ENCODE measurements at regions not wholly inside any gene's neighbourhood (a gene's known extent, or its start where the extent isn't known, plus 50 kb on each side); places are given as distances from the start of the nearest gene placed in this dataset.

GRCh38 chr1:87249803-87250202 is 78.9 kb upstream of the LMO4 start:
- TF ChIP-seq, protein P1, sequence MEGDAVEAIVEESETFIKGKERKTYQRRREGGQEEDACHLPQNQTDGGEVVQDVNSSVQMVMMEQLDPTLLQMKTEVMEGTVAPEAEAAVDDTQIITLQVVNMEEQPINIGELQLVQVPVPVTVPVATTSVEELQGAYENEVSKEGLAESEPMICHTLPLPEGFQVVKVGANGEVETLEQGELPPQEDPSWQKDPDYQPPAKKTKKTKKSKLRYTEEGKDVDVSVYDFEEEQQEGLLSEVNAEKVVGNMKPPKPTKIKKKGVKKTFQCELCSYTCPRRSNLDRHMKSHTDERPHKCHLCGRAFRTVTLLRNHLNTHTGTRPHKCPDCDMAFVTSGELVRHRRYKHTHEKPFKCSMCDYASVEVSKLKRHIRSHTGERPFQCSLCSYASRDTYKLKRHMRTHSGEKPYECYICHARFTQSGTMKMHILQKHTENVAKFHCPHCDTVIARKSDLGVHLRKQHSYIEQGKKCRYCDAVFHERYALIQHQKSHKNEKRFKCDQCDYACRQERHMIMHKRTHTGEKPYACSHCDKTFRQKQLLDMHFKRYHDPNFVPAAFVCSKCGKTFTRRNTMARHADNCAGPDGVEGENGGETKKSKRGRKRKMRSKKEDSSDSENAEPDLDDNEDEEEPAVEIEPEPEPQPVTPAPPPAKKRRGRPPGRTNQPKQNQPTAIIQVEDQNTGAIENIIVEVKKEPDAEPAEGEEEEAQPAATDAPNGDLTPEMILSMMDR (IDR thresholded peaks at IDR 0.05), result no peak
- TF ChIP-seq POLR2A (IDR thresholded peaks at IDR 0.05) (no peak), POLR2AphosphoS5 (IDR thresholded peaks at IDR 0.05) (no peak)
